T-cell (primary cell): ENCODE measurements at regions not wholly inside any gene's neighbourhood (a gene's known extent, or its start where the extent isn't known, plus 50 kb on each side); places are given as distances from the start of the nearest gene placed in this dataset.

Experiments used
- ATAC-seq, 4 experiments: fragments of 200-7000 bp in 3 of 4; fragments of 150-1000 bp in 1 of 4; cut with Tn5 transposase; replicated peaks in 1 of 4; 1 replicate in 3 of 4; 2 replicates in 1 of 4; pipeline ENCODE4 v1.10.0; 2021; ENCODE audit warnings: moderate library complexity in 3 of 4, mild to moderate bottlenecking in 2 of 4, moderate number of reproducible peaks in 1 of 4
- CTCF ChIA-PET, 2 donors: fragments of 300-600 bp; sonication (Branson Sonifier 250); formaldehyde crosslinking; loops; one replicate each; lab custom pipeline; 2022; ENCODE audit warnings: antibody characterized with exemption in 2 of 2; lab: Charles Lee
- POLR2A ChIA-PET, 2 donors: fragments of 300-600 bp; sonication (Branson Sonifier 250); formaldehyde crosslinking; loops; one replicate each; lab custom pipeline; 2022; ENCODE audit warnings: antibody characterized with exemption in 2 of 2; lab: Charles Lee
- DNase-seq, 35 experiments: peaks; one replicate each; pipeline versions ENCODE4 v3.0.0 to v3.0.0-alpha.2; 2013 to 2023
- H3K27ac ChIP-seq: one replicate; pipeline ENCODE4 v1.5.1; 2013; ENCODE audit warnings: low read length
- H3K27me3 ChIP-seq, 2 experiments: replicated peaks in 1 of 2; 1 replicate in 1 of 2; 2 replicates in 1 of 2; pipeline versions ENCODE4 v1.6.1 to v1.7.0; 2013; ENCODE audit warnings: low read length in 1 of 2, mixed read lengths in 1 of 2; ENCODE audit not compliant: control insufficient read depth in 2 of 2, insufficient read depth in 2 of 2; ENCODE audit errors: extremely low read depth in 1 of 2
- H3K36me3 ChIP-seq, 2 donors: 1 replicate in 1 of 2; 2 replicates in 1 of 2; pipeline versions ENCODE4 v1.6.1 to v1.7.0; 2013; ENCODE audit warnings: low read length in 1 of 2; ENCODE audit not compliant: control insufficient read depth in 2 of 2, insufficient read depth in 1 of 2; ENCODE audit errors: extremely low read depth in 1 of 2
- H3K4me1 ChIP-seq, 2 experiments: 1 replicate in 1 of 2; 2 replicates in 1 of 2; pipeline versions ENCODE4 v1.6.1 to v1.7.0; 2013; ENCODE audit warnings: low read length in 2 of 2, mixed read lengths in 1 of 2; ENCODE audit not compliant: insufficient read depth in 2 of 2, control insufficient read depth in 1 of 2; ENCODE audit errors: extremely low read depth in 1 of 2
- H3K4me3 ChIP-seq, 2 donors: 1 replicate in 1 of 2; 2 replicates in 1 of 2; pipeline versions ENCODE4 v1.5.1 to v1.7.0; 2013; ENCODE audit warnings: mild to moderate bottlenecking in 2 of 2, low read length in 1 of 2, moderate library complexity in 1 of 2; ENCODE audit not compliant: control insufficient read depth in 1 of 2; ENCODE audit errors: extremely low read depth in 1 of 2
- H3K9me3 ChIP-seq: 2 replicates; pipeline ENCODE4 v1.7.0; 2013
- H3K27ac Mint-ChIP-seq, 2 donors: one replicate each; pipeline ENCODE4 v1.8.0; 2020 to 2021; ENCODE audit warnings: mild to moderate bottlenecking in 2 of 2, mixed read lengths in 2 of 2
- H3K27me3 Mint-ChIP-seq, 2 donors: one replicate each; pipeline ENCODE4 v1.8.0; 2021 to 2022; ENCODE audit warnings: mixed read lengths in 2 of 2
- H3K36me3 Mint-ChIP-seq: one replicate; pipeline ENCODE4 v1.8.0; 2021; ENCODE audit warnings: mixed read lengths
- H3K4me1 Mint-ChIP-seq, 3 donors: one replicate each; pipeline ENCODE4 v1.8.0; 2020 to 2022; ENCODE audit warnings: mixed read lengths in 3 of 3, mild to moderate bottlenecking in 1 of 3
- H3K4me3 Mint-ChIP-seq, 3 donors: one replicate each; pipeline ENCODE4 v1.8.0; 2020 to 2022; ENCODE audit warnings: mild to moderate bottlenecking in 3 of 3, mixed read lengths in 3 of 3, moderate library complexity in 3 of 3
- H3K9me3 Mint-ChIP-seq, 3 donors: one replicate each; pipeline ENCODE4 v1.8.0; 2020 to 2022; ENCODE audit warnings: mixed read lengths in 3 of 3
- WGBS: methylation state at CpG from one replicate; pipeline ENCODE4 v1.1.5; 2013; ENCODE audit warnings: missing lambda C conversion rate; ENCODE audit not compliant: insufficient coverage; 5-methylcytosine and 5-hydroxymethylcytosine counted together

DNA sequence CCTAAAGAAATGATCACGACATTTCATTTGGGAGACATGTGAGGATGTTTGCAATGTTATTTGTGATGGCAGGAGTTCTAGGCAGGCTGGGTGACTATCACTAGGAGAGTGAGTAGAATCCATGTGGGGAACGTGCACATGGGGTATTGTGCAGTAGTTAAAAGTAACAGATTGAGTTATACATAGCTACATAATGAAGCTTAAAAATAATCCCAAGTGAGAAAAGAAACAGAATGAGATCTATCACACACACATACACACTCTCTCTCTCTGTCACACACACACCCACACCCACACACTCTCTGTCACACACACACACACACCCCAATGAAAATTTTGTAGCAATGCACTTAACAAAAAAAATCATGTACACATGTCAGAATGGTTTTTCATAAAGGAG is 218.7 kb upstream of the ARG1 start:
- ChIA-PET CTCF (no interaction called here), POLR2A (no interaction called here)

DNA sequence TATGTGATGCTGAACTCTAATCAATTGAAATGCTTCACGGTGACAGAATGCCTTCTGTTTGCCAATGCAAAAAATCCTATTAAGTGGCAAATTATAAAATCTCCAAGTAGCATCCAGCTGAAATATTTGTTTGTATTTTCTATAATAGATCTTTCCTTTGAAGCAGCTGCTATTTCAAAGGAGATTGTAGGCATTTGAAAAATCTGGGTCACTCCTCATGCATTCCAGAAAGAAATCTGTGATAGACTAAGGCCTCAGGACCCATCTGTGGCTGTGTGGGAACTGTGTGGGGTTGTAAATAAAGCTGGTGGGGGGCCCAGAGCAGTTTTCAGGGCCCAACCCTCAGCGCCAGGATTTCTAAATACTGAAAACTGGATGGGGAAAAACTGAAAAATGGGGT is 216.9 kb upstream of the ARG1 start:
- ATAC-seq (no peak), DNase-seq (no peak)
- H3K4me1 Mint-ChIP-seq, result peaks cover 0 to 3% (median 0%) of the 10 kb centered on the region in 3 donors
- ChIA-PET POLR2A (no interaction called here), CTCF (no interaction called here)
- H3K36me3 ChIP-seq, result no peaks in the 10 kb centered on the region
- H3K27ac ChIP-seq, result no peak overlapping the region
- H3K4me3 Mint-ChIP-seq, result no peak overlapping the region
- H3K9me3 Mint-ChIP-seq, result no peaks in the 10 kb centered on the region
- H3K4me3 ChIP-seq, result no peak overlapping the region
- H3K27me3 Mint-ChIP-seq, result no peaks in the 10 kb centered on the region
- no peak overlapping the region for H3K27ac Mint-ChIP-seq
- H3K4me1 ChIP-seq, result no peaks in the 10 kb centered on the region
- 100% methylated on average over 1 of the region's 2 CpGs for WGBS
- no peaks in the 10 kb centered on the region for H3K9me3 ChIP-seq
- peaks cover 34% of the 10 kb centered on the region for H3K36me3 Mint-ChIP-seq
- H3K27me3 ChIP-seq, result no peaks in the 10 kb centered on the region

More for the DNA sequence above, 218.7 kb upstream of the ARG1 start:
- H3K36me3 Mint-ChIP-seq, result peaks cover 26% of the 10 kb centered on the region
- DNase-seq (no peak), ATAC-seq (no peak)
- Histone ChIP-seq H3K4me3 (no peak overlapping the region), H3K9me3 (no peaks in the 10 kb centered on the region), H3K27ac (no peak overlapping the region), H3K27me3 (no peaks in the 10 kb centered on the region), H3K4me1 (no peaks in the 10 kb centered on the region), H3K36me3 (no peaks in the 10 kb centered on the region)
- no peaks in the 10 kb centered on the region for H3K9me3 Mint-ChIP-seq
- no peak overlapping the region for H3K4me3 Mint-ChIP-seq
- WGBS, result 100% methylated on average over 1 of the region's 2 CpGs
- H3K4me1 Mint-ChIP-seq, result peaks cover 2 to 9% (median 7%) of the 10 kb centered on the region in 3 donors
- H3K27ac Mint-ChIP-seq, result no peak overlapping the region
- no peaks in the 10 kb centered on the region for H3K27me3 Mint-ChIP-seq

DNA sequence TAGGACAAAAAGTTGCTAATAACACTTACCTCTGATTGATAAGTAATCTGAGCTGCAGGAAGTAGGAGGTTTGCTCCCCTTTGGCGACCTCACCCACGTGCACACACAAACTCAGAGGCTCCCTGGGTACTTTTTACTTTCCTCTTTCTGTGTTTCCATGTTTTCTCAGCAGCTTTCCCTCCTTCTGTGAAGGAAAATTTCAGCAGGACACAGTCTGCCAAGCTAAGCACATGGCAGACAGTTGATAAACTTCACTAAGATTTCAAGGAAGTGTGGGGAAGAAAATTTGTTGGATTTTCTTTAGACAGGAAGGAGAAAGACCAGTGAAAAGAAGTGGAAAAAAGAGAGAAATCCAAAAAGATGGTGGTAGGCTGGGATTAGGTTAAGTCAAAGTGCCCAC is 215.5 kb upstream of the ARG1 start:
- H3K27ac ChIP-seq, result no peak overlapping the region
- no peak for DNase-seq
- H3K9me3 Mint-ChIP-seq, result no peaks in the 10 kb centered on the region
- H3K27ac Mint-ChIP-seq, result no peak overlapping the region
- no peak overlapping the region for H3K4me3 ChIP-seq
- CTCF ChIA-PET, result interaction anchor here in 1 of 2 donors (0.6 kb wide), 1 partner anchor 103 kb away, joined by 3 read pairs; no protein-coding TSS in a partner anchor
- H3K4me1 ChIP-seq, result no peaks in the 10 kb centered on the region
- peaks cover 0 to 3% (median 0%) of the 10 kb centered on the region in 3 donors for H3K4me1 Mint-ChIP-seq
- no peaks in the 10 kb centered on the region for H3K9me3 ChIP-seq
- ATAC-seq, result no peak
- peaks cover 31% of the 10 kb centered on the region for H3K36me3 Mint-ChIP-seq
- POLR2A ChIA-PET, result interaction anchor here in 1 of 2 donors (0.6 kb wide), 1 partner anchor 26 kb away, joined by 7 read pairs; no protein-coding TSS in a partner anchor
- no peak overlapping the region for H3K4me3 Mint-ChIP-seq
- no peaks in the 10 kb centered on the region for H3K36me3 ChIP-seq
- WGBS, result no CpG with 5 or more reads among the region's 2 CpGs
- no peaks in the 10 kb centered on the region for H3K27me3 ChIP-seq
- no peaks in the 10 kb centered on the region for H3K27me3 Mint-ChIP-seq

DNA sequence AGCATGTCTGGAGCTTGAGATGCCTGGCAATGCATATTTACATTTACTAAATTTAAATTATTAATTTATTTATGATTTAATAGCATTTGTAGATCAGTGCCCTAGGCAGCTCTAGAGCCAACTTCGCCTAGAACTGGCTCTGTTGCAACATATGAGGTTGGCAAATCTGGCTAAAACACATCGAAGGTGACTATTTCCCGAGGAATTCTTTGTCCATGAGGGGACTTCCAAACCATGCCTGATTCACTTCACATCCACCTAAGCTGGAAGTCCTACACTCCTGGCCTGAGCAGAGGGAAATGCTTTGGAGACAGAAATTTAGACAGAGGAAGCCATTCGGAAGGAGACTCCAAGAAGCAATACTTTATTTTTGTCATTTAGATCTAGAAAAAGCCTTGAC is 211.0 kb upstream of the ARG1 start:
- no CpG with 5 or more reads among the region's 4 CpGs for WGBS
- Mint-ChIP-seq H3K36me3 (peaks cover 14% of the 10 kb centered on the region), H3K27me3 (no peaks in the 10 kb centered on the region), H3K27ac (no peak overlapping the region), H3K9me3 (no peaks in the 10 kb centered on the region), H3K4me3 (no peak overlapping the region), H3K4me1 (peaks cover 13 to 18% (median 16%) of the 10 kb centered on the region in 3 donors)
- no peaks in the 10 kb centered on the region for H3K4me1 ChIP-seq
- no peak overlapping the region for H3K4me3 ChIP-seq
- CTCF ChIA-PET, result no interaction called here
- H3K27ac ChIP-seq, result no peak overlapping the region
- no peaks in the 10 kb centered on the region for H3K27me3 ChIP-seq
- no peaks in the 10 kb centered on the region for H3K9me3 ChIP-seq
- ATAC-seq, result no peak
- H3K36me3 ChIP-seq, result no peaks in the 10 kb centered on the region
- DNase-seq, result no peak
- POLR2A ChIA-PET, result no interaction called here

DNA sequence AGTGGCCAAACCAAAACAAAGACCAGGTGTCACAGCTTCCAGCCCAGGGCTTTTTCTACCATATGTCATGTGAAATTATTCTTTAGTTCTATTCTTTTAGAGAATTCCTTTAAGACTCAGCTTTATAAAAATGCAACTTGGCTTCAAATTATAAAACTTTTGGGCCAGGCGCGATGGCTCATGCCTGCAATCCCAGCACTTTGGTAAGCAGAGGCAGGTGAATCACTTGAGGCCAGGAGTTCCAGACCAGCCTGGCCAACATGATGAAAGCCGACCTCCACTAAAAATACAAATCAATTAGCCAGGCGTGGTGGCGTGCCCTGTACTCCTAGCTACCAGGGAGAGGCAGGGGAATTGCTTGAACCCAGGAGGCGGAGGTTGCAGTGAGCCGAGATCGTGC is 210.3 kb upstream of the ARG1 start:
- H3K4me1 ChIP-seq, result no peaks in the 10 kb centered on the region
- no peak overlapping the region for H3K27ac Mint-ChIP-seq
- WGBS, result 100% methylated on average over 3 of the region's 8 CpGs
- no peak overlapping the region for H3K4me3 Mint-ChIP-seq
- no peaks in the 10 kb centered on the region for H3K9me3 ChIP-seq
- H3K36me3 Mint-ChIP-seq, result peaks cover 18% of the 10 kb centered on the region
- no peaks in the 10 kb centered on the region for H3K9me3 Mint-ChIP-seq
- no peaks in the 10 kb centered on the region for H3K36me3 ChIP-seq
- H3K27me3 ChIP-seq, result no peaks in the 10 kb centered on the region
- DNase-seq (no peak), ATAC-seq (no peak)
- CTCF ChIA-PET, result no interaction called here
- no peak overlapping the region for H3K27ac ChIP-seq
- no peaks in the 10 kb centered on the region for H3K27me3 Mint-ChIP-seq
- POLR2A ChIA-PET, result no interaction called here
- H3K4me3 ChIP-seq, result no peak overlapping the region
- H3K4me1 Mint-ChIP-seq, result peaks cover 12 to 18% (median 18%) of the 10 kb centered on the region in 3 donors

DNA sequence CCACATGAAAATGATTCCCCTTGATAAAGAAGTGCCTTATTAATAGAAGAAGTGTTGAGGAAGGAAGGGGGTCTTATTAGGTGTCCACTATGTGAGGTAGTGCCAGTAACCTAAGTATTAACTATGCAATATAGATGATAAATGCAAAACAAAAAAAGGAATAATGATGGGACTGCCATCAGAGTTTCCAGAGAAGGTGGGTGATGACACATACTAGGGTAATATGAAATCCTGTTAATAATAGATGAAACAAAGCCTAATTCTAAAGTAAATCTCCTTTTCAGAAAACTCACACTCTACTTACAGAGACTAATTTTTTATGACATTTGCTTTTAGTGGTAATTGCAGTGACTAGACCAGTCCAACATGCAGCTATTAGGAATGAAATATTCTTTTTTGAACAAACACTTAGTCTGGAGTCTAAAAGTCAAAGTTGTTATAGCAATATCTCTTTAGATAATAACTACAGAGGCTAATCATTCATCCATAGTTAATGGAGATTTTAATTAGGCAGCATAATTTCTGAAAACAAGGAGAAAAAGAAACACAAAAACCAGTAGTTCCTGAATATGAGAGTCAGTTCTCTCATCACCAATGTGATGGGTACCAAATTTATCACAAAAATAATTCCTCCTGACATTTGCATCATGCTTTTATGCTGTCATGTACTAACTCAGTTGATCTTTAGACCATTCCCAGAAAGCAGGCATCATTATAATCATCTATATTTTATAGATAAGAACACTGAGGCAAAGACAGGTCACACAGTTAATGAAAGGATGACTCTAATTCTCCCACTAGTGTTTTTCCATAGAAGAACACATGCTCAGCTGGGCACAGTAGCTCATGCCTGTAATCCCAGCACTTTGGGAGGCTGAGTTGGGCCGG is 208.8 kb upstream of the ARG1 start:
- no peak overlapping the region for H3K27ac ChIP-seq
- peaks cover 0 to 2% of the 10 kb centered on the region in 2 experiments for H3K4me1 ChIP-seq
- no peak overlapping the region for H3K4me3 ChIP-seq
- no peak for ATAC-seq
- Mint-ChIP-seq H3K36me3 (peaks cover 18% of the 10 kb centered on the region), H3K4me1 (peaks cover 25 to 29% (median 29%) of the 10 kb centered on the region in 3 donors), H3K27ac (no peak overlapping the region), H3K27me3 (no peaks in the 10 kb centered on the region), H3K4me3 (no peak overlapping the region), H3K9me3 (no peaks in the 10 kb centered on the region)
- no peaks in the 10 kb centered on the region for H3K36me3 ChIP-seq
- no peaks in the 10 kb centered on the region for H3K27me3 ChIP-seq
- no peak for DNase-seq
- POLR2A ChIA-PET, result no interaction called here
- no CpG with 5 or more reads among the region's 1 CpG for WGBS
- H3K9me3 ChIP-seq, result no peaks in the 10 kb centered on the region
- CTCF ChIA-PET, result no interaction called here
